BE2C (cell line): ENCODE measurements at regions not wholly inside any gene's neighbourhood (a gene's known extent, or its start where the extent isn't known, plus 50 kb on each side); places are given as distances from the start of the nearest gene placed in this dataset.
"Not testable (repeated sequence)": the region's sequence is repeated elsewhere in the genome, so short reads cannot be mapped to it uniquely, and the experiment has no call there.

Experiments
- DNase-seq: peaks from one replicate; pipeline ENCODE4 v3.0.0-alpha.2; 2020
- H3K27me3 ChIP-seq: fragments of 250-450 bp; sonication (Bioruptor Pico); 2 replicates; pipeline ENCODE4 v1.5.1; 2020; ENCODE audit warnings: mild to moderate bottlenecking
- H3K36me3 ChIP-seq: fragments of 250-450 bp; sonication (Bioruptor Pico); 2 replicates; pipeline ENCODE4 v1.5.1; 2020; ENCODE audit warnings: mild to moderate bottlenecking
- H3K4me1 ChIP-seq: fragments of 250-450 bp; sonication (Bioruptor Pico); 2 replicates; pipeline ENCODE4 v1.5.1; 2020
- H3K4me3 ChIP-seq: 2 replicates; pipeline ENCODE4 v1.5.1; 2011; ENCODE audit warnings: low read depth, low read length
- H3K9me3 ChIP-seq: fragments of 250-450 bp; sonication (Bioruptor Pico); 2 replicates; pipeline ENCODE4 v1.5.1; 2020
- TF ChIP-seq, protein P1 (sequence below): IDR thresholded peaks from 2 replicates; pipeline ENCODE4 v1.5.1; 2012; ENCODE audit warnings: mild to moderate bottlenecking, low read depth, low read length

DNA sequence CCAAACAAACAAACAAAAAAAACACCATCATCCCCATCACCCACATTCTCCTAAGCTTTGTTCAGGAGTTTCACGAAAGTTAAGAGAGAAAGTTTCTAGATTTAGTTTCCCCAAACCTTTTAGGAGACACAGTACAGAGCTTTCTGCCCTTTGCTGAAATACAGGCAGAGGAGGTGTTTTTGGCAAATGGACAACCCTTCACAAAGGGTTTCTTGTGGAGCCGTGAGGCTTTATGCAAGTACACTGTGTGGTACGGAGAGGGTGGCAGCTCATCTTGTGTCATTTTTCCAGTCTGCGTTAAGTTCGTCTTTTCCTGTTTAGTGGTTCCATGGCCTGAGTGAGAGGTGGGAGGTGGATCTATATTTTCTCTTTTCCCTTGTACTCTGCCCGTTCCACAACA is 215.5 kb upstream of the PRKCQ start:
- no peak for DNase-seq
- H3K9me3 ChIP-seq: no peaks in the 10 kb centered on the region
- H3K36me3 ChIP-seq: no peaks in the 10 kb centered on the region
- no peaks in the 10 kb centered on the region for H3K27me3 ChIP-seq
- no peaks in the 10 kb centered on the region for H3K4me1 ChIP-seq
- no peak overlapping the region for H3K4me3 ChIP-seq
- TF ChIP-seq, protein P1, sequence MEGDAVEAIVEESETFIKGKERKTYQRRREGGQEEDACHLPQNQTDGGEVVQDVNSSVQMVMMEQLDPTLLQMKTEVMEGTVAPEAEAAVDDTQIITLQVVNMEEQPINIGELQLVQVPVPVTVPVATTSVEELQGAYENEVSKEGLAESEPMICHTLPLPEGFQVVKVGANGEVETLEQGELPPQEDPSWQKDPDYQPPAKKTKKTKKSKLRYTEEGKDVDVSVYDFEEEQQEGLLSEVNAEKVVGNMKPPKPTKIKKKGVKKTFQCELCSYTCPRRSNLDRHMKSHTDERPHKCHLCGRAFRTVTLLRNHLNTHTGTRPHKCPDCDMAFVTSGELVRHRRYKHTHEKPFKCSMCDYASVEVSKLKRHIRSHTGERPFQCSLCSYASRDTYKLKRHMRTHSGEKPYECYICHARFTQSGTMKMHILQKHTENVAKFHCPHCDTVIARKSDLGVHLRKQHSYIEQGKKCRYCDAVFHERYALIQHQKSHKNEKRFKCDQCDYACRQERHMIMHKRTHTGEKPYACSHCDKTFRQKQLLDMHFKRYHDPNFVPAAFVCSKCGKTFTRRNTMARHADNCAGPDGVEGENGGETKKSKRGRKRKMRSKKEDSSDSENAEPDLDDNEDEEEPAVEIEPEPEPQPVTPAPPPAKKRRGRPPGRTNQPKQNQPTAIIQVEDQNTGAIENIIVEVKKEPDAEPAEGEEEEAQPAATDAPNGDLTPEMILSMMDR: no peak

DNA sequence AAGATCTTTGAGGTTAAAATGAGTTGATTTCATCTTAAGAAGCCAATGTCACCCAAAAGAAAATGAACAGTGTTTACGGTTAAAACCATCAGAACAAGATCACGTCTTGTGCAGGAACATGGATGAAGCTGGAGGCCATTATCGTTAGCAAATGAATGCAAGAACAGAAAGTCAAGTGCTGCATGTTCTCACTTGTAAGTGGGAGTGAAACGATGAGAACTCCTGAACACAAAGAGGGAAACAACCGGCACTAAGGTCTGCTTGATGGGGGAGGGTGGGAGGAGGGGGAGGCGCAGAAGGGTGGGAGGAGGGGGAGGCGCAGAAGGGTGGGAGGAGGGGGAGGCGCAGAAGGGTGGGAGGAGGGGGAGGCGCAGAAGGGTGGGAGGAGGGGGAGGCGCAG is 214.8 kb upstream of the PRKCQ start:
- not testable (repeated sequence) for H3K27me3 ChIP-seq, H3K4me1 ChIP-seq, H3K9me3 ChIP-seq, H3K4me3 ChIP-seq, H3K36me3 ChIP-seq, DNase-seq

DNA sequence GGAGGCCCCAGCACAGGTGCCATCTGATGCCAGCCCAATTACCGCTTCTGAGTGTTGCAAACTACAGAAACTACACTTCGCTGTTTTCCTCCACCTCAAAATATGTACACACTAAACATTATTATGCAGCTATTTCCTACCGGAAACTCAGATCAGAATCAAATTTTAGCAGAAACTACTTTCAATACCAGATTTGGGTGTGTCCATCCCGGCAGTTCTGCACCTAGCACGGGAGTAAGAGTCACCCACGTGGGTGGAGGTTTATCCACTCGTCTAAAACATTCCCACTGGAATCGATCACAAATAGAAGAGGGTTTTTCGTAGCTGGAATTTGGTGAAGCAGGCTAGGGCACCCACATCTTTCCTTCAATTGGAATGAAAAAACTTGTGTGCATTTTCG is 214.4 kb upstream of the PRKCQ start:
- DNase-seq: no peak
- H3K4me3 ChIP-seq: no peak overlapping the region
- TF ChIP-seq, protein P1: no peak
- no peaks in the 10 kb centered on the region for H3K4me1 ChIP-seq
- H3K27me3 ChIP-seq: no peaks in the 10 kb centered on the region
- H3K9me3 ChIP-seq: no peaks in the 10 kb centered on the region
- no peaks in the 10 kb centered on the region for H3K36me3 ChIP-seq

DNA sequence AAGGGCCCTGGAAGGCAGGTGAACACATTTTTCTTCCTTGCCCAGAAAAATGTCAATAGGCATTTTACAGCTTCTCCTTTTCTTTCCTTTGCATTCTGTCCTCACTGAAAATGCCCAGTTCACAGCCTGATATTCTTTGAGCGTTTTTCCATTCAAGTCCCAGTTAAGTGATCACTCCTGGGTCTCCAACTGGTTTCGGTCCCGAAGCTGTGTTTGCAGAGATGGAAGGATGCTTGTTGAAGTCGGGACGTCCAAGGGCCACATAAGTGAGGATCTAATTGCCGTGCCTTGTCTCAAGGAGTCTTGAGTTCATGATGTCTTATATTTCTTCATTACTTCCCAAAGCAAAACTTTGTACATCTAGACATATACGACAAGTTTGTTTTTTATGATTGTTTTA is 208.7 kb upstream of the PRKCQ start:
- Histone ChIP-seq H3K4me3 (no peak overlapping the region), H3K36me3 (no peaks in the 10 kb centered on the region), H3K9me3 (no peaks in the 10 kb centered on the region), H3K27me3 (no peaks in the 10 kb centered on the region), H3K4me1 (no peaks in the 10 kb centered on the region)
- TF ChIP-seq, protein P1: no peak
- no peak for DNase-seq

DNA sequence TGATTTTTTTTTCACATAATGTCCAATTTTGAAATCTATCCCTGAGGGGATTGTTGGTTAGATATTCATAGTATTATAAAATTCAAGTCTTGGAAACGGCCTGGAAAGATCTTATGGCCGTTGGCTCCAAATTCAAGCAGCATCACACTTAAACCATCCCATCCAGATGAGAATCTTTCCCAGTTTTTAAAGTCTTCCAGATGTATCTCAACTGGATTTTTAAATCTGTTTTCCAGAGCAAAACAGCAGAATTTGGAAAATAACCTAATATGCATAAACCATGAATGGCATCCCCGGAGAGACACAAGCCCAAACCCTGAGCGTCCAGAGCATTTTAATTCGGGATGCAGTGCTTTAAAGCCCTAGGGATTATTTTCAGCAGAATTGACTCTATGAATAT is 208.2 kb upstream of the PRKCQ start:
- Histone ChIP-seq H3K36me3 (no peaks in the 10 kb centered on the region), H3K27me3 (no peaks in the 10 kb centered on the region), H3K4me3 (no peak overlapping the region), H3K9me3 (no peaks in the 10 kb centered on the region), H3K4me1 (no peaks in the 10 kb centered on the region)
- no peak for DNase-seq
- TF ChIP-seq, protein P1: no peak

DNA sequence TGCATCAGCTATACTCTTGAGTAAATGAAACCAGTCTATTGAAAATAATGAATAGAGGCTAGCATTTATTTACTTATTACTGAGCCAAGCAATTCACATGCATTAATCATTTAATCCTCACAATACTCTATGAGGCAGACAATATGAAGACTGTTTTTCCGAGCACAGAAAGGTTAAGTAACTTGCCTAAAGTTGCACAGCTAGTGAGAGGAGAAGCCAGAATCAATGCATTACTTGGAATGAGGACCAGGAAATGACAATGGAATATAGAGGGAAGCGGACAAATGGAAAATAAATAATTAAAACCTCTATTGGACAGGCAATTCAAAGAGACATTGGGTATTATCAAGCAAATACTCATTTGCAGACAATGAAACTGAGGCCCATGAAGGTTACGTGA is 207.6 kb upstream of the PRKCQ start:
- Histone ChIP-seq H3K27me3 (no peaks in the 10 kb centered on the region), H3K9me3 (no peaks in the 10 kb centered on the region), H3K36me3 (no peaks in the 10 kb centered on the region), H3K4me1 (no peaks in the 10 kb centered on the region), H3K4me3 (no peak overlapping the region)
- DNase-seq: no peak
- TF ChIP-seq, protein P1: no peak

DNA sequence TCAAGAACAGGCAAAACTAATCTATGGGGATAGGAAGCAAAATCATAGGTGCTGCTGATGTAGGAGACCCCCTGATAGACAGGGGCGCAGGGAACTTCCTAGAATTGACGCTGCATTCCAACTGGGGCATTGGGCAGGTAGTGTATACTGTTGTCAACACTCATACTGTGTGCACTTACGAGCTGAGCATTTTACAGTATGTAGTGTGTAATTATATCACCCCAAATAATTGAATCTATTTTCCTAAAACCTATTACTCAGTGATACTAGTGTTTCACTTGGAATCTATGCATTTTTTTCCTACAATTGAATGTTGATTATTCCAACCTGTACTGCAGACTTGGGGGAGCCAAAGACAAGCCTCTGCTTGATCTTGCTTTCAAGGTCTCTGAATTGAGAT is 207.0 kb upstream of the PRKCQ start:
- Histone ChIP-seq H3K36me3 (no peaks in the 10 kb centered on the region), H3K27me3 (no peaks in the 10 kb centered on the region), H3K4me3 (no peak overlapping the region), H3K4me1 (no peaks in the 10 kb centered on the region), H3K9me3 (no peaks in the 10 kb centered on the region)
- DNase-seq: no peak
- TF ChIP-seq, protein P1: no peak
